IPS-15b (cell line): ENCODE measurements at regions not wholly inside any gene's neighbourhood (a gene's known extent, or its start where the extent isn't known, plus 50 kb on each side); places are given as distances from the start of the nearest gene placed in this dataset.

Source experiments
- H3K27me3 ChIP-seq: one replicate; pipeline ENCODE4 v1.6.1; 2013; ENCODE audit warnings: low read length; ENCODE audit not compliant: control insufficient read depth, insufficient read depth
- H3K36me3 ChIP-seq: one replicate; pipeline ENCODE4 v1.6.1; 2013; ENCODE audit warnings: low read length; ENCODE audit not compliant: control insufficient read depth, insufficient read depth
- H3K4me1 ChIP-seq: one replicate; pipeline ENCODE4 v1.6.1; 2013; ENCODE audit warnings: mild to moderate bottlenecking, low read length; ENCODE audit not compliant: control insufficient read depth, insufficient read depth
- H3K4me3 ChIP-seq: one replicate; pipeline ENCODE4 v1.5.1; 2013; ENCODE audit warnings: low read depth, low read length
- H3K9ac ChIP-seq: one replicate; pipeline ENCODE4 v1.6.1; 2013; ENCODE audit warnings: low read depth, mild to moderate bottlenecking, low read length
- H3K9me3 ChIP-seq: one replicate; pipeline ENCODE4 v1.6.1; 2013; ENCODE audit warnings: mild to moderate bottlenecking, low read length; ENCODE audit not compliant: control insufficient read depth, insufficient read depth

DNA sequence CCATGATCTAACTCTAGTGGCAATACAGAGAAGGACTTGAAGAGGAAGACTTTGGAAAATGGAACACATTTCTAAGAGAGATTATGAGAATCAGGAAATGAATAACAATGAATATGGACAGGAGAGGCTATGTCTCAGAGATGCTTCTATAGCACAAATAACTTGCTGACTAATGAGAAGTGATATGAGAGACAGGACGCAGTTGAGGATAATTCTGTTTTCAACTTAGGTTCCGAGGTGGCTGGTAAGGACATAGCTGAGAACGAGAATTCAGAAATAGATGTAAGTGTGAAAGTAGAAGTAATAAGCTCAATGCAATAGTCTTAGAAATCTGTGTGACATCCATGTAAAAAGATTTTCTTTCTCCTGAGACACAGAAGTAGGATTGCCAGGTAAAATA, 358.1 kb upstream of the GRAMD2B start:
- no peaks in the 10 kb centered on the region for H3K4me1 ChIP-seq
- no peaks in the 10 kb centered on the region for H3K9me3 ChIP-seq
- no peak overlapping the region for H3K4me3 ChIP-seq
- H3K36me3 ChIP-seq = no peaks in the 10 kb centered on the region
- H3K9ac ChIP-seq = no peak overlapping the region
- H3K27me3 ChIP-seq = no peaks in the 10 kb centered on the region

DNA sequence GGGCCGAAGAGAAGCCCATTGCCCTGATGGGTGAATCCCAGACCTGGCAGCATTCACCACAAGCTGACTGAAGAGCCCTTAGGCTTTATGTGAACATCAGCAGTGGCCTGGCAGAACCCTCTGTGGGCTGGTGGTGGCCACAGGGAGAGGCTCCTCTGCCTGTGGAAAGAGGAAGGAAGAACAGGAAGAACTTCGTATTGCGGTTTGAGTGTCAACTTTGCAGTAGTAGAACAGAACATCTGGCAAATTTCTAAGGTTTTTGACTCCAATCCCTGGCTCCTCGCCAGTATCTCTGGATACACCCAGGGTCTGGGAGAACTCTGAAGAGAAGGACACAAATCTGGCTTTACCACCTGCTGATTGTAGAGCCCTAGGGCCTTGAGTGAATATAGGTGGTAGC, 356.4 kb upstream of the GRAMD2B start:
- no peak overlapping the region for H3K4me3 ChIP-seq
- no peaks in the 10 kb centered on the region for H3K9me3 ChIP-seq
- H3K9ac ChIP-seq = no peak overlapping the region
- H3K4me1 ChIP-seq = no peaks in the 10 kb centered on the region
- no peaks in the 10 kb centered on the region for H3K27me3 ChIP-seq
- no peaks in the 10 kb centered on the region for H3K36me3 ChIP-seq

DNA sequence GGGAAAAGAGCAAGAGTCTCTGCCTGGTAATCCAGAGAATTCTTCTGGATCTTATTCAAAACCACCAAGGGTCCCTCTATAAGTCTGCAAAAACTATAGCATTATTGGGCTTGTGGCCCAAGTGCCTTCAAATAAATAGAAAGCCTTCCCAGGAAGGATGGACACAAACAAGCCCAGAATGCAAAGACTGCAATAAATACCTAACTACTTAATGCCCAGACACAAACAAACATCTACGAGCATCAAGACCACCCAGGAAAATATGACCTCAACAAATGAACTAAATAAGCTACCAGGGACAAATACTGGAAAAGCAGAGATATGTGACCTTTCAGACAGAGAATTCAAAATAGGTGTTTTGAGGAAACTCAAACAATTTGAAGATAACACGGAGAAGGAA, 355.8 kb upstream of the GRAMD2B start:
- Histone ChIP-seq H3K9me3 (no peaks in the 10 kb centered on the region), H3K4me3 (no peak overlapping the region), H3K36me3 (no peaks in the 10 kb centered on the region), H3K27me3 (no peaks in the 10 kb centered on the region), H3K9ac (no peak overlapping the region), H3K4me1 (no peaks in the 10 kb centered on the region)

- no peaks in the 10 kb centered on the region for H3K27me3 ChIP-seq
- H3K9me3 ChIP-seq = peaks cover 3% of the 10 kb centered on the region
- H3K4me3 ChIP-seq = no peak overlapping the region
- no peak overlapping the region for H3K9ac ChIP-seq
- H3K36me3 ChIP-seq = no peaks in the 10 kb centered on the region
- no peaks in the 10 kb centered on the region for H3K4me1 ChIP-seq
Measured at GRCh38 chr5:126069329-126069728, 353.9 kb upstream of the GRAMD2B start.

DNA sequence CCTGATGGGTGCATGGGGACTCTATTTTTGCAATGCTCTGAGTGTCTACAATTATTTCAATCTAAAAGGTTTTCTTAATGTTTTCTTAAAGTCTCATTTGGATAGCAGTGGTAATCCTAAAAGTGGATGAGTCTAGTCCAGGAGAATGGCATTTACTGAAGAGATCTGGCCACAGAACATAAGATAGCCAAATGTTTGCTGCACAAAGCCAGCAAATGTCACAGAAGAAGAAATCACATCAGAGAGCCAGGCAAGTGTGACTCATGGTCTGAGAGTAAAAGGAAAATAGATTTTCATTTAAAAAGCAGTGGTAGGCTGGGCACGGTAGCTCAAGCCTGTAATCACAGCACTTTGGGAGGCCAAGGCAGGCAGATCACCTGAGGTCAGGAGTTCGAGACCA, 352.7 kb upstream of the GRAMD2B start:
- H3K27me3 ChIP-seq = no peaks in the 10 kb centered on the region
- H3K9ac ChIP-seq = no peak overlapping the region
- no peak overlapping the region for H3K4me3 ChIP-seq
- H3K9me3 ChIP-seq = peaks cover 3% of the 10 kb centered on the region
- no peaks in the 10 kb centered on the region for H3K4me1 ChIP-seq
- H3K36me3 ChIP-seq = no peaks in the 10 kb centered on the region

DNA sequence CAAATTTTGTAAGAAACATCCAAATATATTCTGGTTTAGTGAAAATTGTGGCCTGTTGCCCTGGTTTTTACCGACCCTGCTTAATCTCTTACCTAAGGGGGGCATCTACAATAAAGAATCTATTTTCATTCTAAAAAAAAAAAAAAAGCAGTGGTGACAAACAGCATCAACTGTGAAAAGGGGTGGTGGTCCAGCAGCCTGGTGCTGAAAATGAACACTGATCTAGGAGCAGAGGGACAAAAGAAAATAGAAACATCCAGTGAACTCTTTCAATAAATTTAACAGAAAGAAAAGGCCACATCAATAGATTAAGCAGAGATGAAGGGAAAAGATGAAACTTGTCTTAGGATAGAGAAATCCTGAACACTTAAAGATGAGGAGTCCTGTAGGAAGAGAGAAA, 348.7 kb upstream of the GRAMD2B start:
- Histone ChIP-seq H3K9ac (no peak overlapping the region), H3K4me1 (no peaks in the 10 kb centered on the region), H3K27me3 (no peaks in the 10 kb centered on the region), H3K4me3 (no peak overlapping the region), H3K9me3 (peaks cover 3% of the 10 kb centered on the region), H3K36me3 (no peaks in the 10 kb centered on the region)

- H3K4me1 ChIP-seq = no peaks in the 10 kb centered on the region
- H3K27me3 ChIP-seq = no peaks in the 10 kb centered on the region
- H3K4me3 ChIP-seq = no peak overlapping the region
- H3K9ac ChIP-seq = no peak overlapping the region
- H3K36me3 ChIP-seq = no peaks in the 10 kb centered on the region
- no peaks in the 10 kb centered on the region for H3K9me3 ChIP-seq
Measured at GRCh38 chr5:126079266-126079665, 343.9 kb upstream of the GRAMD2B start.

GRCh38 chr5:126081209-126081608, 342.0 kb upstream of the GRAMD2B start:
- no peaks in the 10 kb centered on the region for H3K27me3 ChIP-seq
- no peaks in the 10 kb centered on the region for H3K9me3 ChIP-seq
- H3K4me3 ChIP-seq = no peak overlapping the region
- H3K36me3 ChIP-seq = no peaks in the 10 kb centered on the region
- H3K9ac ChIP-seq = no peak overlapping the region
- no peaks in the 10 kb centered on the region for H3K4me1 ChIP-seq

DNA sequence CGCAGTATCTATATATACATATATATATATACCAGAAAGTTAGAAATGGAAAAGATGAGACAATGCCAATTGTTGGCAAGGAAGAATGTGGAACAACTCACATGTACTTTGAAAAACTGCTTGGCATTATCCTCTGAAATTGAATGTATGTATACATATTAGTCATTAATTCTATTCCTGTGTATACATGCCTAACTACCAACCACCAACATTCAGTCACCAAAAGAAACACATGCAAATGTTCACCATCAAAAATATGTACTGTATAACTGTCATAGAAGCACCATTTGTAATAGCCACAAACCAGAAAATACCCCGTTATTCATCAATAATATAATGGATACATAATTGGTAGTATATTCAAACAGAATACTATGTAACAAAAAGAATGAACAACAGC, 330.2 kb upstream of the GRAMD2B start:
- no peak overlapping the region for H3K4me3 ChIP-seq
- no peaks in the 10 kb centered on the region for H3K4me1 ChIP-seq
- H3K36me3 ChIP-seq = no peaks in the 10 kb centered on the region
- no peaks in the 10 kb centered on the region for H3K9me3 ChIP-seq
- H3K27me3 ChIP-seq = no peaks in the 10 kb centered on the region
- H3K9ac ChIP-seq = no peak overlapping the region

DNA sequence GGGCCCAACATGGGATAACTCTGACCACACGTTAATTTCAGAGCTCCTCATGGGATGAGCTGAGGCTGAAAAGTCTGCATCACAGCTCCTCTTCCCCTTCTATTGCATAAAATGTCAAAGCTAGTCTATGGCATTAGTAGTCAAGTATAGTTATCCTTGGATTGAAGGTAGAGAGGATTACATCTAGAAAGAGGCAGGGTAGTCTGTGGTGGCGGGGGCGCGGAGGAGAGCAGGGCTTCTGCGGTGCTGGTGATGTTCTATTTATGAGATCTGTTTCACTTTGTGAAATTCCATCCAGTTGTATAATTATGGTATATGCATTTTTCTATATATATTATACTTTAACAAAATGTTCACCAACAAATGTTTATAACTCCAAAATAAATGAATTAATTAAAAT, 329.5 kb upstream of the GRAMD2B start:
- Histone ChIP-seq H3K36me3 (no peaks in the 10 kb centered on the region), H3K4me1 (no peaks in the 10 kb centered on the region), H3K9ac (no peak overlapping the region), H3K9me3 (no peaks in the 10 kb centered on the region), H3K4me3 (no peak overlapping the region), H3K27me3 (no peaks in the 10 kb centered on the region)

DNA sequence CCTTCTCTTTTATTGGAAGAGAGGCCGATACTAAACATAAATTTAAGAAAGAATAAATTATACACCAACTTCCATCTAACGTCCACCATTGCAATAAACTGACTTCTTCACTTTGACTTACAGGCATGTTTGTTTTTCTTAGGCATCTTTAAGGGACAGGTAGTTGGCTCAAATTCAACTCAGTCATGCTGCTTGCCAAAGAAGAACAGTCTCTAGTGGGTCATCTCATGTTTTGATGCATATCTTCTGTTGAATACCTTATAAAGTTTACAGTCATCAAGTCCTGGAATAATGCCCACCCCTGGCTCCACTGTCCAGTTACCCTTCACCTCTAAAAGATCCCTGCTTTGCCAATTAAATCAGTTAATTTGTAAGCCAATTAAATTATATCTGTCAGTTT, 328.2 kb upstream of the GRAMD2B start:
- no peaks in the 10 kb centered on the region for H3K27me3 ChIP-seq
- H3K9ac ChIP-seq = no peak overlapping the region

DNA sequence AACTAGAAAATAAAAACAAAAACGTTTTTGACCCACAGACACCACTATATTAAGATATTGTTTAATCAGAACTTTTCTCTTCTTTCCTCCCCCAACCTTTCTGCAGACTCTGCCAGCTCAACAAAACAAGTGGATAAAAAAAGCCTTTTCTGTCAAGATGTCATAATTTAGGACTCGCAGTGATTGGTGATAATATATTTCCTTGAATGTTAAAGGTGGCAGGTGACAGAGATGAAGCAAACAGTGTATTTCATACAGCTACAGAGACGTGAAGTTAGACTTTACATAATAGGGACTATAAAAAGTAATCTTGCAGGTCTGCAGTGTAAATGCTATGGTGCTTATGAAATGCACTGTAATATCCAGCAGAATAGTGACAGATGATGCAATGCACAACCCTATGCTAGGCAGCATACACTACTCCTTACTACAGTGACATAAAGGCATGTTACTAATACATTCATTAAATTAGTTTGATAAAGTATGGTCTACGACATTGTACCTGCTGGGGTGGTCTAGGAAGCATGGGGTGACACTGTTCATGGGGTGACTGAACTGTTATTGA, 326.7 kb upstream of the GRAMD2B start:
- Histone ChIP-seq H3K27me3 (no peaks in the 10 kb centered on the region), H3K36me3 (no peaks in the 10 kb centered on the region), H3K4me1 (no peaks in the 10 kb centered on the region), H3K9ac (no peak overlapping the region), H3K9me3 (no peaks in the 10 kb centered on the region), H3K4me3 (no peak overlapping the region)

More for the DNA sequence above, 328.2 kb upstream of the GRAMD2B start:
- no peak overlapping the region for H3K4me3 ChIP-seq
- no peaks in the 10 kb centered on the region for H3K36me3 ChIP-seq
- H3K9me3 ChIP-seq = no peaks in the 10 kb centered on the region
- no peaks in the 10 kb centered on the region for H3K4me1 ChIP-seq

DNA sequence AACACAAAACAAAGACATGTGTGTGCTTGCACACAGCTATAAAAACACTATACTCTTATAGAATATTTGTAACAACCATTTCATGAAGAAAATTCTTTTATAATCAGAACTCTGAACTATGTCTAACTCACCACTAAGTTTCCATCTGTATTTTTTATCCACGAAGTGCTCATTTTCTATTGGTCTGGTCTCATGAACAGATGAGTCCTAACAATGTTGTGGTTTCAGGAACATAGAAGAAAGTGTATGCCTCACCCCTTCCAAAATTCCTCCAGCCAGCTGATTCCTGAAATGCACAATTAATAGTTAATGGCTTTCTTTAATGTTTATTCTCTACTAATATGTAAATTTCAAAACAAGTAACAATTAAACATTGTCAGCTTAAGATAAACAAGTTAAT, 325.3 kb upstream of the GRAMD2B start:
- Histone ChIP-seq H3K4me1 (no peaks in the 10 kb centered on the region), H3K36me3 (no peaks in the 10 kb centered on the region)

More for the DNA sequence above, 325.3 kb upstream of the GRAMD2B start:
- H3K9ac ChIP-seq = no peak overlapping the region
- no peaks in the 10 kb centered on the region for H3K9me3 ChIP-seq
- no peaks in the 10 kb centered on the region for H3K27me3 ChIP-seq
- H3K4me3 ChIP-seq = no peak overlapping the region
